HCT116 (cell line): ENCODE measurements at regions not wholly inside any gene's neighbourhood (a gene's known extent, or its start where the extent isn't known, plus 50 kb on each side); places are given as distances from the start of the nearest gene placed in this dataset.

Experiments
- CEBPB ChIP-seq: IDR thresholded peaks from 2 replicates; pipeline ENCODE4 v1.6.1; 2012; ENCODE audit warnings: low read depth
- CTCF ChIP-seq, 3 experiments: fragments of 200-600 bp in 1 of 3; sonication (generic) in 1 of 3; IDR thresholded peaks in 2 of 3; conservative IDR thresholded peaks in 1 of 3; 2 replicates each; pipeline ENCODE4 v1.5.1; 2012 to 2017; ENCODE audit warnings: low read depth in 2 of 3, low read length in 2 of 3, antibody characterized with exemption in 1 of 3, borderline replicate concordance in 1 of 3, control low read depth in 1 of 3, mild to moderate bottlenecking in 1 of 3, mixed read lengths in 1 of 3, mixed run types in 1 of 3, moderate library complexity in 1 of 3; ENCODE audit not compliant: insufficient read depth in 1 of 3
- EGR1 ChIP-seq: IDR thresholded peaks from 2 replicates; pipeline ENCODE4 v1.6.1; 2012; ENCODE audit warnings: low read depth
- EZH2 ChIP-seq: fragments of 200-600 bp; sonication (generic); IDR thresholded peaks from 2 replicates; pipeline ENCODE4 v1.6.1; 2017; ENCODE audit warnings: antibody characterized with exemption, mixed run types
- EZH2phosphoT487 ChIP-seq: fragments of 200-600 bp; IDR thresholded peaks from 2 replicates; pipeline ENCODE4 v1.6.1; 2018; ENCODE audit warnings: antibody characterized with exemption, borderline replicate concordance
- POLR2A ChIP-seq: IDR thresholded peaks from 2 replicates; pipeline ENCODE4 v1.7.0; 2011; ENCODE audit warnings: borderline replicate concordance; ENCODE audit not compliant: insufficient read depth, insufficient read length; ENCODE audit errors: extremely low read depth
- POLR2AphosphoS5 ChIP-seq: IDR thresholded peaks from 2 replicates; pipeline ENCODE4 v1.6.1; 2011; ENCODE audit warnings: mild to moderate bottlenecking, low read depth, low read length, moderate library complexity
- RAD21 ChIP-seq: IDR thresholded peaks from 2 replicates; pipeline ENCODE4 v1.6.1; 2012; ENCODE audit warnings: low read depth, mild to moderate bottlenecking
- SP1 ChIP-seq: IDR thresholded peaks from 2 replicates; pipeline ENCODE4 v1.6.1; 2012; ENCODE audit warnings: low read depth
- SRF ChIP-seq: IDR thresholded peaks from 2 replicates; pipeline ENCODE4 v1.6.1; 2012; ENCODE audit warnings: low read depth
- ZBTB33 ChIP-seq: IDR thresholded peaks from 2 replicates; pipeline ENCODE4 v1.6.1; 2011; ENCODE audit warnings: mild to moderate bottlenecking, low read length, moderate library complexity; ENCODE audit not compliant: insufficient replicate concordance; ENCODE audit errors: extremely low read depth
- TF ChIP-seq, protein P1 (sequence below): IDR thresholded peaks from 2 replicates; pipeline ENCODE4 v1.6.1; 2012

DNA sequence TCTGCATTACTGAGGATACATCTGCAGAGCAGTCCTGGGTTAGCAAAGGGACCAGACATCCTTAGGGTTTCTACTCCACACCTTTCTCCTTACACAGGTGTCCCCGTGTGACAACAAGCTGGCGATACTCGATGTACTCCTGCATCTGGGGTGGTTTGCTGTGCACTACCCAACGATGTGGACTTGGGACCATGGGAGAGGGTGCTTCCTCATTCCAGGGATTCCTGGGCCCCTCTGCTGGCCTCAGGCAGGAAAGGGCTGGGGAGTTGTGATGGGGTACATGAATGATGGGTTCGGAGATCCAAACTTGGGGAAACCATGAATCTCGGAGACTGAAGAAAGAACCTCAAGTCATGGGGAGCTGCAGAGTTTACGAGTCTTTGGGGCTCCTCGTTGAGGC is 179.6 kb upstream of the GALNT17 start:
- TF ChIP-seq EZH2phosphoT487 (no peak), SP1 (no peak), POLR2AphosphoS5 (no peak), CTCF (IDR thresholded peaks at IDR 0.05 in 2 of 3, conservative IDR thresholded peaks at IDR 0.05 in 1 of 3; ENCODE audit: borderline replicate concordance in 1 of 3, insufficient read depth in 1 of 3, low read depth in 2 of 3, low read length in 2 of 3) (no peak), POLR2A (no peak), EZH2 (no peak), SRF (no peak), RAD21 (no peak), ZBTB33 (no peak), EGR1 (no peak), CEBPB (no peak)
- TF ChIP-seq, protein P1, sequence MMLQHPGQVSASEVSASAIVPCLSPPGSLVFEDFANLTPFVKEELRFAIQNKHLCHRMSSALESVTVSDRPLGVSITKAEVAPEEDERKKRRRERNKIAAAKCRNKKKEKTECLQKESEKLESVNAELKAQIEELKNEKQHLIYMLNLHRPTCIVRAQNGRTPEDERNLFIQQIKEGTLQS = no peak
